SK-N-MC (cell line): ENCODE measurements at regions not wholly inside any gene's neighbourhood (a gene's known extent, or its start where the extent isn't known, plus 50 kb on each side); places are given as distances from the start of the nearest gene placed in this dataset.

Experiments
- EZH2 ChIP-seq: fragments of 200-600 bp; sonication (generic); IDR thresholded peaks from one replicate; pipeline ENCODE4 v1.6.1; 2017; ENCODE audit warnings: antibody characterized with exemption
- POLR2AphosphoS5 ChIP-seq: IDR thresholded peaks from 2 replicates; pipeline ENCODE4 v1.6.1; 2012; ENCODE audit warnings: mild to moderate bottlenecking, low read depth, low read length, borderline replicate concordance

DNA sequence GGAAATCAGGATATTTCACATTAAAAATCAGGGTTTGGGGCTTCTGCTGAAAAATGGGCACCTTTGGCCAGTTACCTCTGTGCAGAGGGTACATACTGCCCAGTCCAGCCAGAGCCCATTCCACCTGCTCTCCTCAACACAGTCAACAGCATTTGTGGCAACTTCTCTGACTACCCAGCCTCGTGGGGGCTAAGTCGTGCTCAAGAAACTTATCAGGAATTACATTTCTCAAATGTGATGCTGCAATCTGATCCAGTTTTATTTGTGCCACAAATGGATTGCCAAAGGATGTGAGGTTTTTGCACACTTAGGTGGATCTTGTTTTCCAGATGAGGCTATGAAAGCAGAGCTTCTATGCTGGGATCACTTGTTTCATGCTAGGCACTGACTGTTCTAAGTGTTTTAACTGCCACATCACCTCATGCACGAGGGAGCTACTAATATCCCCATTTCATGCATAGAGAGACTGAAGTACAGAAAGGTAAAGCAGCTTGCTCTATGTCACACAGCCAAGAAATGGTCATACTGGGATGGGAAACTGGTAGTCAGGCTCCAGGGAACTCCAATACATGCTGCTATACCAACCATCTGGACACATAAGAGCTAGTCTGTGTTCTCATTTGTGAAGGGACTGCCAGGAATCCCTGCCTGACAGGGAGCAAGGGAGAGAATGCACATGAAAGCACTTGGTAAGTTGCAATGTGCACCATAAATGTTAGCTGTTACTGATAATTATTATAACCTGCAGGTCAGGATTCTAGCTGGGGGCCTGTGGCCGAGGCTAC, 89.0 kb upstream of the HK2 start:
- TF ChIP-seq POLR2AphosphoS5 (no peak), EZH2 (no peak)
